ENCODE measurements at regions not wholly inside any gene's neighbourhood (a gene's known extent, or its start where the extent isn't known, plus 50 kb on each side); places are given as distances from the start of the nearest gene placed in this dataset.

- intact Hi-C loops (cut with micrococcal nuclease; ENCODE audit: unreplicated experiment), result no loop called here
- Histone ChIP-seq H3K4me1 (ENCODE audit: control insufficient read depth, insufficient read depth, low read length) (no peaks in the 10 kb centered on the region), H4K20me1 (ENCODE audit: control insufficient read depth, insufficient read depth) (no peaks in the 10 kb centered on the region), H3K4me2 (ENCODE audit: control insufficient read depth, insufficient read depth) (no peak overlapping the region), H3K4me3 (no peak overlapping the region), H3K9ac (ENCODE audit: control insufficient read depth, insufficient read depth, low read length) (no peak overlapping the region), H3K36me3 (ENCODE audit: control insufficient read depth in 2 of 2, insufficient read depth in 2 of 2, low read length in 1 of 2) (no peaks in the 10 kb centered on the region), H2AFZ (ENCODE audit: control insufficient read depth, low read depth, low read length) (no peak overlapping the region), H3K79me2 (ENCODE audit: control insufficient read depth, insufficient read depth, low read length) (no peaks in the 10 kb centered on the region), H3K9me3 (replicated peaks; ENCODE audit: control insufficient read depth, insufficient read depth, low read length) (no peaks in the 10 kb centered on the region), H3K27ac (ENCODE audit: control insufficient read depth, insufficient read depth) (no peak overlapping the region), H3K27me3 (replicated peaks in 1 of 2; ENCODE audit: control insufficient read depth in 2 of 2, insufficient read depth in 2 of 2, low read length in 1 of 2) (no peaks in the 10 kb centered on the region)
- RAD21 ChIA-PET (ENCODE audit: unreplicated experiment), result no interaction called here
- POLR2A ChIA-PET, result no interaction called here
- SMC1A ChIA-PET (ENCODE audit: uncharacterized antibody, unreplicated experiment), result no interaction called here
- TF ChIP-seq CBX5 (IDR thresholded peaks at IDR 0.05; ENCODE audit: low read depth) (no peak), MXI1 (IDR thresholded peaks at IDR 0.05; ENCODE audit: low read depth, low read length) (no peak), JUND (IDR thresholded peaks at IDR 0.05; ENCODE audit: low read depth, low read length) (no peak), RELA (IDR thresholded peaks at IDR 0.05; ENCODE audit: borderline replicate concordance, partially characterized antibody) (no peak), CREB1 (IDR thresholded peaks at IDR 0.05; ENCODE audit: low read depth) (no peak), RB1 (IDR thresholded peaks at IDR 0.05; ENCODE audit: borderline replicate concordance) (no peak), CHD4 (IDR thresholded peaks at IDR 0.05) (no peak), TBL1XR1 (IDR thresholded peaks at IDR 0.05; ENCODE audit: low read depth, low read length) (no peak), IRF5 (IDR thresholded peaks at IDR 0.05; ENCODE audit: borderline replicate concordance) (no peak), BACH1 (IDR thresholded peaks at IDR 0.05; ENCODE audit: borderline replicate concordance) (no peak), NR2C1 (IDR thresholded peaks at IDR 0.05) (no peak)
- TF ChIP-seq, protein P1, sequence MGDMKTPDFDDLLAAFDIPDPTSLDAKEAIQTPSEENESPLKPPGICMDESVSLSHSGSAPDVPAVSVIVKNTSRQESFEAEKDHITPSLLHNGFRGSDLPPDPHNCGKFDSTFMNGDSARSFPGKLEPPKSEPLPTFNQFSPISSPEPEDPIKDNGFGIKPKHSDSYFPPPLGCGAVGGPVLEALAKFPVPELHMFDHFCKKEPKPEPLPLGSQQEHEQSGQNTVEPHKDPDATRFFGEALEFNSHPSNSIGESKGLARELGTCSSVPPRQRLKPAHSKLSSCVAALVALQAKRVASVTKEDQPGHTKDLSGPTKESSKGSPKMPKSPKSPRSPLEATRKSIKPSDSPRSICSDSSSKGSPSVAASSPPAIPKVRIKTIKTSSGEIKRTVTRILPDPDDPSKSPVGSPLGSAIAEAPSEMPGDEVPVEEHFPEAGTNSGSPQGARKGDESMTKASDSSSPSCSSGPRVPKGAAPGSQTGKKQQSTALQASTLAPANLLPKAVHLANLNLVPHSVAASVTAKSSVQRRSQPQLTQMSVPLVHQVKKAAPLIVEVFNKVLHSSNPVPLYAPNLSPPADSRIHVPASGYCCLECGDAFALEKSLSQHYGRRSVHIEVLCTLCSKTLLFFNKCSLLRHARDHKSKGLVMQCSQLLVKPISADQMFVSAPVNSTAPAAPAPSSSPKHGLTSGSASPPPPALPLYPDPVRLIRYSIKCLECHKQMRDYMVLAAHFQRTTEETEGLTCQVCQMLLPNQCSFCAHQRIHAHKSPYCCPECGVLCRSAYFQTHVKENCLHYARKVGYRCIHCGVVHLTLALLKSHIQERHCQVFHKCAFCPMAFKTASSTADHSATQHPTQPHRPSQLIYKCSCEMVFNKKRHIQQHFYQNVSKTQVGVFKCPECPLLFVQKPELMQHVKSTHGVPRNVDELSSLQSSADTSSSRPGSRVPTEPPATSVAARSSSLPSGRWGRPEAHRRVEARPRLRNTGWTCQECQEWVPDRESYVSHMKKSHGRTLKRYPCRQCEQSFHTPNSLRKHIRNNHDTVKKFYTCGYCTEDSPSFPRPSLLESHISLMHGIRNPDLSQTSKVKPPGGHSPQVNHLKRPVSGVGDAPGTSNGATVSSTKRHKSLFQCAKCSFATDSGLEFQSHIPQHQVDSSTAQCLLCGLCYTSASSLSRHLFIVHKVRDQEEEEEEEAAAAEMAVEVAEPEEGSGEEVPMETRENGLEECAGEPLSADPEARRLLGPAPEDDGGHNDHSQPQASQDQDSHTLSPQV (IDR thresholded peaks at IDR 0.05), result no peak
- TF ChIP-seq, protein P2, sequence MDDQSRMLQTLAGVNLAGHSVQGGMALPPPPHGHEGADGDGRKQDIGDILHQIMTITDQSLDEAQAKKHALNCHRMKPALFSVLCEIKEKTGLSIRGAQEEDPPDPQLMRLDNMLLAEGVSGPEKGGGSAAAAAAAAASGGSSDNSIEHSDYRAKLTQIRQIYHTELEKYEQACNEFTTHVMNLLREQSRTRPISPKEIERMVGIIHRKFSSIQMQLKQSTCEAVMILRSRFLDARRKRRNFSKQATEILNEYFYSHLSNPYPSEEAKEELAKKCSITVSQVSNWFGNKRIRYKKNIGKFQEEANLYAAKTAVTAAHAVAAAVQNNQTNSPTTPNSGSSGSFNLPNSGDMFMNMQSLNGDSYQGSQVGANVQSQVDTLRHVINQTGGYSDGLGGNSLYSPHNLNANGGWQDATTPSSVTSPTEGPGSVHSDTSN (IDR thresholded peaks at IDR 0.05; ENCODE audit: insufficient replicate concordance, low read depth, low read length), result no peak
- DNase-seq (ENCODE audit: low read depth, low spot score) (no peak), FAIRE-seq (no peak), ATAC-seq (no peak)
- BruUV-seq (replicated peaks), result no TSS peak
- 69% methylated on average over 3 of the region's 3 CpGs for WGBS (ENCODE audit: insufficient coverage, insufficient replicate concordance, low lambda C conversion rate, missing lambda C conversion rate)
- in situ Hi-C loops (cut with MboI), result no loop called here
- CTCF ChIA-PET, result no interaction called here
Measured at GRCh38 chr3:115398506-115398905, 224.8 kb upstream of the GAP43 start.
